Activated CD4-positive, alpha-beta T cell treated with anti-CD3 and anti-CD28 coated beads for 1 hour (primary cell): ENCODE measurements at regions not wholly inside any gene's neighbourhood (a gene's known extent, or its start where the extent isn't known, plus 50 kb on each side); places are given as distances from the start of the nearest gene placed in this dataset.
A peak's percentile ranks its signal among the peaks of the same experiment; 100 is the strongest.
"Not testable (repeated sequence)": the region's sequence is repeated elsewhere in the genome, so short reads cannot be mapped to it uniquely, and the experiment has no call there.

Source experiments
- DNase-seq: peaks from one replicate; pipeline ENCODE4 v3.0.0-alpha.2; 2020

DNA sequence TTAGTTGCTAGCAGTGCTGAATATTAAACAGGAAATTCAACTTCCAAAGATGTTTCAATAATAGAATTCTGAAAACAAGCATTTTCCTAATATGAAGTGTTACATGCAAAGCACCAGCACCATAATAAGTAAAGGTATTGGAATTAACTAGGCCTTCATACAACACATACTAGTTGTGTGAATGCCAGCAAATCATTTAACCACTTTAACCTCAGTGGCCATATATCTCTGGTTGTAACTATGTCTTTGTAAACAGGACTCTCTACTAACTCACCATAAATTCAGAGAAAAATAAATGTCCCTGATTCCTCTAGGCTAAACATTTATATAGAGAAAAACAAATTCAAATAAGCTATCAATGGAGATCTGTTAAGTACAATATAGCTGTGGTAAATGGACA, 175.7 kb upstream of the NBPF9 start:
- DNase-seq, result not testable (repeated sequence)

DNA sequence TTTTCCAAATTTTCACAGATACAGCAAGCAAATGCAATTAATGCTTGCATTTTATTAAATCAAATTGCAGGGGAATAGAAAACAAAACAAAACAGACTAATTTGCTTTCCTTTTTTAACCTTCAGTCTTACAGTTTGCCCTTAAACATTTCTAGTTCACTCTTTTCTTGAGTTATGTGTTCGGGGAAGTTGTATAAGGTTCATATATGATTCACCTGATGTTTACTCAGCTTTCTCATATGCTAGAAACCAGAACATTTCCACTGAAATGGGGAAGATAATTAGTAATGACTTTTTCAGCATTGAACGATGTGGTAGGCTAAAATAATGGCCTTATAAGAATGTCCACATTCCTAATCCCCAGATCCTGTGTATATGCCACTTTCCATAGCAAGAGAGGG, 176.2 kb upstream of the NBPF9 start:
- not testable (repeated sequence) for DNase-seq

DNA sequence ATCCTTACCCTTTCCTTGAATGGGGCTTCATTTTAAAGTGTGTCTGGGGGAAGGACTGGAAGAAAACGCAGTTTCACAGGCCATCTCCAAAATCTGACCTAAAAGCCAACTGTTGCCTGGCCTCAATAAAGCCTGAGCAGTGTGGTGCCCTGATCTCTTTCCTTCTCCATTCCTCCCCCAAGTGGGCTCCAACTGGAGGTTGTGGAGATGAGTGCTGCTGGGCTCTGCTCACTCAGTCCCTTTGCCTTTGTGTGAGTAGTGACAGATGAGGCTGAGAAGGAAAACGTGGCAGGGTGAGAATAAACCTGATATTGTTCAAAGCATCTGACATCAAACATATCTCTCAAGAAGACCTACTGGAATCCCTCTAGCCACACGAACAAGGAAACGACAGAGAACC, 181.4 kb upstream of the NBPF9 start:
- DNase-seq, result not testable (repeated sequence)

DNA sequence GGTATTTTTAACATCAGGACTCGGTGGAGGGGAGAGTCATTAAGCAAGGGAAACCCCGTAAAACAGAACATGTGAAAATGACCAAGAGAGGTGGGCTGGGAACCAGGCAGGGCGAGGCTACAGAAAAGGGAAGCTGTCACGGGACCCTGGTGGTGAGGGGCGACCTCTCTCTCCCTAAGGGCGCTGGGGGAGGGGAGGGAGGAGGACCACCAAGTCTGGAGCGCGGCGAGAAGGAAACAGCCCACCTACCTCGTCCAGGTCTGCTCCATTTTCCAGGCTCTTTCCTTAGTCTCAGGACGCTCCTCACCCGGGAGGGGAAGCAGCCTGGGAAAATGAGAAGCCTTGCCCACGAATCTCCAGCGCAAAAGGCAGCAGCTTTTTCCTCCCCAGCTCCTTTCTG, 181.9 kb upstream of the NBPF9 start:
- not testable (repeated sequence) for DNase-seq

DNA sequence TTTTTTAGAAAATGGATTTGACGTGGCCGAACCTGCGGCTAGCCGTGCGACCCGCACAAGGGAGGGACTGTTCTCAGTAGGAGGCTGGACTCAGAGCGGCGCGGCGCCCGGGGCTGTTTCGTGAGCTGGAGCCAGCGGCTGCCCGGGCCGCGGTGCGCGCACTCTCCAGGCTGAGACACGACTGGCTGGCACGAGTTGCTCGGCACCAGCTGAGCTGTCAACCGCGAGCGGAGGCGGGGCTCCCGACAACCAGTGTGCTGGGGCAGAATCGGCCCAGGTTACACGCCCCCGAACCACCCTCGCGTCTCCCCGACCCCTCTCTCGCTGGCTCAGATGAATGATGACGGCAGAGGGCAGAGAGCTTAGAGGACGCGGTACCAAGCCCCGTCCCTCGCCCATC, 182.3 kb upstream of the NBPF9 start:
- DNase-seq, result peak; percentile 15

DNA sequence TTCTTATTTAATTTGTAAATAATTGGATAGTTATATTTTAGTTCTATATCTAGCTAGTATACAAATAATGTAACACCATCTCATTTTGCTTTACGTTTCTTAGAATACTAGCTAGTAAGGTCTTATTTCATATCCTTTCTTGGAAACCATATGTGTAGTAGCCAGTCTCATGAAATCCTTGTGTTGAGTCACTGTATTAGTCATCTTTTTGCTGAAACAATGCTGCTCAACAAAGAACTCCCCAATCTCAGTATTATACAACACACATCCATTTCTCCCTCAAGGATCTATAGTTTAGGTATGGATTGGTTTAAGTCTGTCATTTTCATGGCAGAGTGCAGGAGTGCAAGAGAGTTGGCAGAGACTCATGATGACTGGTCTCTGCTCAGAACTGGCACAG, 185.2 kb upstream of the NBPF9 start:
- DNase-seq, result not testable (repeated sequence)

DNA sequence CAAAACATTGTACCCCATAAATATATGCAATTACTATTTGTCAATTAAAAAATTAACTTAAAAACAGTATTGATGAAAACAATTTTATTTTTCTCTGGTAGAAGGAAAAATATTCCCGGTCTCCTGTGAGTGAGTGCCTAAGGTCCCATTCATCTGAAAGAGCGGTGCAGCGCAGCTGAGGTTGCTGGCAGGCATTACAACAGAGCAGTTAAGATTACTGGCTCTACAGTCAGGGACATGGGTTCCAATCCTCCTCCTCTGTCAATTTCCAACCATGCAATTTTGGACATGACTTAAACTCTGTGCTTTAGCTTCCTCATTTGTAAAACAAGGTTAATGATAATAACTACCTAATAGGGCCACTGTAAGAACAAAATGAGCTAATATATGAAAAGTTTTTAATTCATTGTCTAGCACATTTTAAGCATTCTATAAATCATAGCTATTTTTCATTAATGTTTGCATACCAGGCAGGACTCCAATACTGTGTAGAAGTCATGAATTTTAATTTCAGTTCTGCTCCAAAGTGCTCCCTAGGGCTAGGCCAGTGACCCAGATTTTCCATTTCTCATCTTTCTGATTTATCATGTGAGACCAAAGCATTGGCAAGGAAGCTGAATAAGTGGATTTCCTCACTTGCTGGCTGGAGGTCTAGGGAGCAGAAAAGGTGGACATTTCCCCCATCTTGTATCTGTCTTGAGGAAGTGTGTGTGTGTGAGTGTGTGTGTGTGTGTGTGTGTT, 174.2 kb upstream of the NBPF19 start:
- DNase-seq, result not testable (repeated sequence)

DNA sequence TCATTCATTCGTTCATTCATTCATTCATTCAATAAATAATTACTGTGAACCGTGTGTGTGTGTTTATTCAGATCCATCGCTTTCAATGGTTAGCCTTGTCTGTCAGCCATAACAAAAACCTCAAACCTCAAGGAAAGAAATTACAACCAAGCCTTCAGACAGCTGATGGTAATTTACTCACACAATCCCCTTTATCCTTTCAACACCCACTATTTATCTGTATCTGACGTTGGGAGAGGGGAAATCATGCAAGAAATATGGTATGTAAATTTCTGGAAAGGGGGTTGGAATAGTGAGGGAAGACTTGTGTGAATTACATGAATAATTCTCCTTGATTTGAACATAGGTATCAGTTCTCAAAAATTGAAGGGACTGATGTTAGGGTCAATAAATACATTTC, 173.6 kb upstream of the NBPF19 start:
- not testable (repeated sequence) for DNase-seq

DNA sequence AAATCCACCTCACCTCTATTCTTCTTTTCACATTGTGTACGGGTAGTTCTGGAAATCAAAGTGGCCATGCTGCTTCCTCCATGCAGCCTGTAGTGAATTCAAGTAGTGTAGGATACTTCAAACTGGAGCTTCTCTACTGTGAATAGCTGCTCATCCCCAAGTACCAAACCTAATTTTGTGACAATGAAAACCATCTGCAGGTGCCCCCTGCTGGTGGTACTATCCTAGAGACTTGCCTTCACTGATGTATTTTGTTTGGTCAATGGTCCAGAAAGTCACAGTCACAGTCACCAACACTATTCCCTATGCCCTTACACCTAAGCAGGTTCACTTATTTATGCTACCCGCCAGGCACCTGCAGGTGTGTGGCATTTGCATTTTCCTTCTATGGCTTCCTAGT, 170.0 kb upstream of the NBPF19 start:
- DNase-seq, result not testable (repeated sequence)

DNA sequence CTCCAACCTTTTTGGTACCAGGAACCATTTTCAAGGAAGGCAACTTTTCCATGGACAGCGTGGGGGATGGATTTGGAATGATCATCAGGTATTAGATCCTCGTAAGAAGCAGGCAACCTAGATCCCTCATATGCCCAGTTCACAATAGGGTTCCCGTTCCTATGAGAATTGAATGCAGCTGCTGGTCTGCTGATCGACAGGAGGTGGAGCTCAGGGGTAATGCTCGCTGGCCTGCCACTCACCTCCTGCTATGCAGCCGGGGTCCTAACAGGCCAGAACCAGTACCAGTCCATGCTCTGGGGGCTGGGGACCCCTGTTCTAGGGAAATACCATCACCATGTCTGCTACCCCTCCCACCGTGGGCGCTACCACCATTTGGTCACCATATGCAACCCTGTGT, 167.2 kb upstream of the NBPF19 start:
- not testable (repeated sequence) for DNase-seq

DNA sequence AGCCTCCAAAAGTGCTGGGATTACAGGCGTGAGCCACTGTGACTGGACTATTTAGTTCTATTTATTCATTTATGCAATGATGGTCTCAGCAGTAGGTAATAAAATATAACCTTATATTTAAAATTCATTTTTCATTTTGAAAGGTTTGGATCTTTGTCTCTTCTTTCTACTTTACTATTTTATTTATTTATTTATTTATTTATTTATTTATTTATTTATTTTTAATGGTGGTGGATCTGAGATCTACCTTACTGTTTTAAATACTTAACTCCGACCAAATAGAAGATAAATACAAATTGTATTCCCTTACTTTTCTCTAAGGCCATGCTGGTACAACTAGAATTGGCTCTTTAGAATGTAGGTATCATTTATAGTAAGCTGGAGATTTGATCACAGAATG, 159.9 kb upstream of the NBPF19 start:
- DNase-seq, result not testable (repeated sequence)

DNA sequence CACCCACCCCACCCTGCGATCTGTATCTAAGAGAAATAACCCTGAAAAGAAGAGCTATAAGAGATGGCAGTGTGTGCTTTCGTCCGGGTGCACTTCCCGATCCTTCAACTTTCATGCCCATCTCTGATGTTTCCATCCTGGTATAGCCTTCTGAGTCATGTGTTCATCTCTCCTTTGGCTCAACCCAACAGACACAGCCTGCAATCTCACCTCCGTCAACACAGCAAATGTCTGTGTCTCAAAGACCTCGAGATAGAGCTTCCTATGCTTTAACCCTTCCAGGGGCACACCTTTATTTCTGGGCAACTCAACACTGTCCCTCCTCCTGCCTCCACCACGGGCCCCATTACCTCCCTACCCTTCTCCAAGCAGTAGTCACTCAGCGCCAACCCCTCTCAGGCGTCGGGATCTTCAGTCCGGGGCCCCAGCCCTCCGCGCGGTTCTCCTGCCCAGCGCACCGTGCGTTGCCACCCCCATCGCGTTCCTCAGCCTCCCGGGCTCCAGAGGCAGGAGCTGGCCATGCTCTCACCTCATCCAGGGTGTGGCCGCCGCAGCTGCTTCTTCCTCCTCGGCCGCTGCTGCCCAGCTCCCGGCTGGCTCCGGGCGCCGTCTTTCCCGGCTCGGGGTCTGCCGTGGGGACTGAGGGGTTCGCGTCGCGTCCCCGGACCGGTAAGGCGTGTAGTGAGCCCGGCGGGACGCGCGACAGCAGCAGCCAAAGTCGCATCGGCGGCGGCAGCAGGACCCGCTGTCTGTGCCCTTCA, 153.7 kb upstream of the NBPF19 start:
- not testable (repeated sequence) for DNase-seq

DNA sequence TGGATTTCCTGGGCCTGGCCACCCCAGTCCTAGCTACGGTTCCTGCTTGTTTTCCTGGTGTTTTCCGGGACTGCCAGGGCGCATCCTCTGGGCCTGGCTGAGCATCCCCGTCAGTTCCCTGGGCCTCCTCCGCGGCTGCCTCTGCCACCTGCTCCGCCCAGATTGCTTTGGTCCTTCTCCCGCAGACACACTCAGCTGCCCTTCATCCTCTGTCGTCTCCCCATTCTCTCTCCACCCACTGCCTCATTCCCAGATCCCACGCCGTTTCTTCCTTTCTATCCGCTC, 153.2 kb upstream of the NBPF19 start:
- DNase-seq, result not testable (repeated sequence)

DNA sequence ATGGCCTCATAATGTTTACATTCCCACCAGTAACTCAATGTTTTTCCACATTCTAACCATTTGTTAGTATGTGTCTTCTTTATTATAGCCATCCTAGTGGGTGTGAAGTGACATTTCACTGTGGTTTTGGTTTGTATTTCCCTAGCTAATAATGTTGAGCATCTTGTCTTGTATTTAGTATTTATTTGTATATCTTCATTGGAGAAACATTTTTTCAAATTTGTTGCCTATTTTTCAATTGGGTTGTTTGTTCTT, 144.8 kb upstream of the NBPF19 start:
- not testable (repeated sequence) for DNase-seq

DNA sequence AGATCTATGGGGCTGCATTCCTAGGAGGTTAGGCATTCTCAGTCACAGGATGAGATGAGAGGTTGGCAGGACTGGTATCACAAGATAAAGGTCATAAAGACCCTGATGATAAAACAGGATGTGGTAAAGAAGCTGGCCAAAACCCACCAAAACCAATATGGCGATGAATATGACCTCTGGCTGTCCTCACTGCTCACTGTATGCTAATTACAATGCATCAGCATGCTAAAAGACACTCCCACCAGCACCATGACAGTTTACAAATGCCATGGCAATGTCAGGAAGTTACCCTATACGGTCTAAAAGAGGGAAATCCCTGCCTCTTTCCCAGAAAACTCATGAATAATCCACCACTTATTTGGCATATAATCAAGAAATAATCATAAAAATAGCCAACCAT, 138.8 kb upstream of the NBPF19 start:
- not testable (repeated sequence) for DNase-seq

DNA sequence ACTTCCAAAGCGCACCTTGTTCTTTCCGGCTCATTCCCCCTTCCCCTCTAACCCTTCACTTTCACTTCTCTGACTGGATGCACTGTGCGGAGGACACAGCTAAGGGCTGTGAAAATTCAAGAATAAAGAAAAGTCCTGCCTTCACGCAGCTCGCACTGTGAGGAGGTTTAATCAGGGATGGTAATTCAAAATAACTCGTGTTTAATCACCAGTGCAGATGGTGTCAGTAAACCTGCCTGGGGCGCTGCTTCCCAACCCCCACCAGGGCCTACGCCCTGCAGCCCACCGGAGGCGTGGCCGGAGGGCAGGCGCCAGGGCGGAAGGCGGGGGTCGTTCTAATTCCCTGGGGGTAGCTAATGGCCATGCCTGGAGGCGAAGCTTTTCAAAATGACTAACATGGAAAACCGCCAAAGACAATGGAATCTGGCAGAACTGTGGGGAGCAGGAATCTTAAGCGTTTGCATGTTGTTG, 136.6 kb upstream of the NBPF19 start:
- not testable (repeated sequence) for DNase-seq

DNA sequence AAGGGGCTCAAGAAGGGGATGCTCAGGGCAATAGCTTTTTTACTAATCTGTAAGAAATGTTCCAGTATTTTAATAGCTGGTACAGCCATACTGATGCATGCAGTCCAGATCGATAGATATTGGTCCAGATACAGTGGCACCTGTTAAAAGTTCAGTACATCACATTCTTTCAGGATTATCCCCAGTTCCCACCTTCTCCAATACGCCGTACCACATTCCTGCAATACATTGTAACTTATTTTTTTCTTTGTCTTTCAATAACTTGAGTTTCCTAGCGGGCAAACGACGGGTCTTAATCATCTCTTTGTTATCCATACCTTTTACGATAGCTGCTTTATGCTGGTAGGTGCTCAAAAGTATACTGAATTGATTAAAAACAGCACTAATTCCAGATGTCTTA, 136.1 kb upstream of the NBPF19 start:
- DNase-seq, result not testable (repeated sequence)

DNA sequence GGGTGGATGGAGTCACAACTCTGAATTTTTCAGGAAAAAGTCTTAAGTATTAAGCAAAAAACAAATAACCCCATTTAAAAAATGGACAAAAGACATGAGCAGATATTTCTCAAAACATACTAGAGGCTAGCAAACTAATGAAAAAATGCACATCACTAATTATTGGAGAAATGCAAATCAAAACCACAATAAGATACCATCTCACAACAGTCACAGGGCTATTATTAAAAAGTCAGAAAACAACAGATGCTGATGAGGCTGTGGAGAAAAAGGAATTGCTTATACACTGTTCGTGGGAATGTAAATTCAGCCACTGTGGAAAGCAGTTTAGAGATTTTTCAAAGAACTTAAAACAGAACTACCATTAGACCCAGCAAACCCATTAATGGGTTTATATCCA, 125.4 kb upstream of the NBPF19 start:
- not testable (repeated sequence) for DNase-seq

DNA sequence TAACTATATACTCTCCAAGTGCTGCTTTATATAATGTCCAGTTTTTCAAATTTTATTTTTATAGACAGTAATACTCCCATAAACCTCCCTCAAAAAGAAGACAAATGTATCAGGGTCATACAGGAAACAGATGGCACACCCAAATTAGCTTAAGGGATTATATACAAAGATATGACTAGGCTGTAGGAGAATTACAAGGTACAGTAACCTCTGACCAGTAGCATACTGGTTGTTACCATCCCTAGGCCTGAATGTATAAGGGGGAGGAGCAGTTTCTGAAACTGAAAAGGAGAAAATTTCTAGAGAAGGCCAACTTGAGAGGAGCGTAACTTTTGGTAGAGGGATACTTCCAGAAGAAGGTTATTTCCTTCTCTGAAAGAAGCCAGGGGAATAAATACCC, 122.6 kb upstream of the NBPF19 start:
- DNase-seq, result not testable (repeated sequence)

DNA sequence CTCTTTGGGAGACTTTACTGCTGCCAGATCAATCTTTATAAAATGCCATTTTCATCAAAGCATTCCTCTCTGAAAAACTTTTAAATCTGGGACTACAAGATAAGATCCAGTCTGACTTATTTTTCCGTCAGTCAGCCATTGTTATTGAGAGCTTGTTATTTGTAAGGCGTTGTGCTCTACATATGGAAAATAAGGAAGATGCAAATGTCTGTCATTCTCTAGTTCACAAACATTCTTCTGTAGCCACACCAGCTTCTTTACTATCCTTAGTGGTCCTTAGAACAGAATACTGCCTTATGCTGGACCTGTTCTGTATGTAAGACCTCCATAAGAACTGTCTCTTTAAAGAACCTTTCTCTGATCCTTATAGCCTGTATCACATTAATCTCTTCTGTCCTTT, 120.3 kb upstream of the NBPF19 start:
- DNase-seq, result not testable (repeated sequence)

DNA sequence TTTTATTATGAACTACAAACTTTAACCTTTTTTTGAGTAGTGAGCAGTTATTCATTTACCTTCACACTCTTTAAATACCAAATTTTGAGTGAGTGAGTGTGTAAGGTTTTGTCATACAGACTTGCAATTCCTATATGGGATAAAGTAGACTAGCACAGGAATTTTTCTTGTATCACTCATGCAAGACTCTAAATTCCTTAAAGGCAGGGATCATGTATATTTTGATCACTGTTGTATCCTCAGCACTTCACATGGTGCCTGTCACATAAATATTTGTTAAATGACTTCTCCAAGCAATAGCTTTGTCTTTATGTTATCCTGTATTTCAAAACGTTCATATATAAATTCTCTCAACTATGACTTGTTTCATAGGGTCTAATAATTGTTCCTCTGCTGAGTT, 119.1 kb upstream of the NBPF19 start:
- not testable (repeated sequence) for DNase-seq

DNA sequence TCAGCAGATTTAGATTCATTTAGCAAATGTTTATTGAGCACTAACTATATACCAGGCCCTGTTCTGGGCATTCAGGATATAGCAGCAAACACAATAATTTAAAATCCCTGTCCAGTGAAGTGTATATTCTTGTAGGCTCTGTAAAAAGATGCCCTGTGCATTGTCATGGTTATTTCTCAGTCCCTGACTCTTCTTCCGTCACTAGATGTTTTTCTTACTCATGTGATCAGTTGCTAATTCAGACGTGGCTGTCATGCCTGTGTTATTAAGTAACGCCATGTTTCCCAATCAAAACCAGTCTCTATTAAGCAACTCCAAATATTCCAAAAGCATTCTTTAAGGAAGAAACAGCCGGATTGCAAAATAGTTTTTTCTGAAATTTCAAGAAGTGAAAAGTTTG, 118.7 kb upstream of the NBPF19 start:
- DNase-seq, result not testable (repeated sequence)

DNA sequence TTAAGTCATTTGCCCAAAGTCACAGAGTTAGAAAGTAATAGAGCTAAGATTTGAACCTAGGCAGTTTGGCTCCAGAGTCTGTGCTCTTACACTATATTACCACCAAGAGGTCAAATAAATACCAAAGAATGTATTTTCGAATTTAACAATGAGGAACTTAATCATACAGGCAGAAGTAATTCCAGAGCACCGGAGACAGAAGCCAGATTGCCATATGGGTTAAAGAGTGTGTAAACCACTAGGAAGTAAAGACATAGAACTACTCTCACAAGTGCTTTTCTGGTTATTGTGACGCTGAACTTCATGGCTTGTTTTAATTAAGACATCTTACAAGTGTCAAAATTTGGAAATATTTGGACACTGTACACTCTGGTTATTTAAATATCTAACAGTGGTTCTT, 114.5 kb upstream of the NBPF19 start:
- DNase-seq, result not testable (repeated sequence)

DNA sequence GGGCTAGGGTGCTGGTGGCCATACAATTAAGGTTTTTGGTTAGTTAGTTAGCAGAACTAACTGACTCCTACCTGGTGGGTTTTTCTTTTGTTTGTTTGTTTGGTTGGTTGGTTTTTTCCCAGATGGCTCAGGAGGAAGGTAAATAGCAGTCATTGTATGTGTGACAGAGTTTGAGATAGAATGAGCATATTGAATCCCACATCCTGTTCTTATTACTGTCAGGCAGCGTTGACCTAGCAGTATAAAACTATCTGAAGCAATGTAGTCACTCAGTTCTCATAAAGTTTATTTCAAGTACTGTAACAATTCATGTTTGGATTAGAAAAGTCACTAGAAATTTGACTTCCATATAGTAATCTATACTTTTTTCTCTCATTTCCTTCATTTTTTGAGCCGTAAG, 113.5 kb upstream of the NBPF19 start:
- DNase-seq, result not testable (repeated sequence)
